GM19467 (cell line): ENCODE measurements at regions not wholly inside any gene's neighbourhood (a gene's known extent, or its start where the extent isn't known, plus 50 kb on each side); places are given as distances from the start of the nearest gene placed in this dataset.
"Not testable (repeated sequence)": the region's sequence is repeated elsewhere in the genome, so short reads cannot be mapped to it uniquely, and the experiment has no call there.

ENCODE experiments used
- ATAC-seq: cut with Tn5 transposase; IDR thresholded peaks from one replicate; pipeline ENCODE4 v1.9.1; 2021; ENCODE audit warnings: mild to moderate bottlenecking, moderate library complexity; ENCODE audit not compliant: unreplicated experiment

DNA sequence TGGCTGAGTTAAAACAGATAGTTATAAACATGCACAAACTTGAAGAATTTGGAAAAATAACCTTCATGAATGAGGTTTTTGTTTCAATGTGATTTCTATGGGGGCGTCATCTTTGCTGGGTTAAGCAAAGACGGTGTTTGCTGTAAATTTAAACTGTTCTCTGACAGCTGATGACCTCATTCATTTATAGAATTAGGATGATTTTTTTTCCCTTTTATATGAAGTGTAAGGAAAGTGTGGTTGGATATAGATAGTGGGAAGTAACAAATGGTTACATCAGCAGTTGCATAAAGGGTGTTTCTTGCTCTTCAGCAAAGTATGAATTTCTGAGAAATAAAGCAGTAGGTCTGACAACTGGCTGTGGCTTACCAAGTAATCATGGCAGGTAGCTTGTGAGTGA lies 137.2 kb upstream of the CENPW start:
- ATAC-seq: no peak

DNA sequence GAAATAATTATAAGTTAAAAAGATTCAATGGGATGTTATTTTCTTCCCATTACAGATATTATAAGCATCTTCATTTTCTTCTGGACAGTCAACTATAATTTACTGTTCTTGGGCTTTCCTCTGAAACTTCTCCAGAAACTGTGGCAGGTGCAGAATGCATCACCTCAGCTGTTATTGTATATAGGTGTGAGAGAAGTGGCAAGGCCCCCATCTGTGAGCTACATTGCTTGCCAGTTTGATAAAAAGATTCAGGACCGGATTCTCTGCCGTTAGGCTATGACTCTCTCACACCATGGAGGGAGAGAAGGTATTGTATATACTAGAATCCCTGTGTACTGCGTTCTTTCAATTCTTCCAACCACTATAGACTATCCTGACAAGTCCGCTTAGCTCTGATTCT lies 135.8 kb upstream of the CENPW start:
- no peak for ATAC-seq

DNA sequence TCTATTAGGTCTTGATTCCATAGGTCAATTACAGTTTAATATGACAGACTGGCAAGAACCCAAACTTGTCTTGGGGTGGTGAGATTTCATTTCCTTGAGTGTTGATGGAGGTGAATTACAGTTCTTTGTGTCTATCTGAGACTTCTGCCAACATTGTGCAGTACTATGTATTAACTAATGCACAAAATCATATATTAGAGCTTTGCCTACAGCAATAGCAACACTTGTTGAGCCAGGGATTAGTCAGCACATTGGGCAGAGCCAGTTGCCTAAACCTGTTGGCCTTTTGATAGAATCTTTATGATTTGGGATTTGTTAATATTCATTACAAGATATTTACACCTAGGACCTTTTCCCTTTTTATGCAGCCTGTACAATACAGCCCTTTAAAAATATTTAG lies 135.3 kb upstream of the CENPW start:
- no peak for ATAC-seq

DNA sequence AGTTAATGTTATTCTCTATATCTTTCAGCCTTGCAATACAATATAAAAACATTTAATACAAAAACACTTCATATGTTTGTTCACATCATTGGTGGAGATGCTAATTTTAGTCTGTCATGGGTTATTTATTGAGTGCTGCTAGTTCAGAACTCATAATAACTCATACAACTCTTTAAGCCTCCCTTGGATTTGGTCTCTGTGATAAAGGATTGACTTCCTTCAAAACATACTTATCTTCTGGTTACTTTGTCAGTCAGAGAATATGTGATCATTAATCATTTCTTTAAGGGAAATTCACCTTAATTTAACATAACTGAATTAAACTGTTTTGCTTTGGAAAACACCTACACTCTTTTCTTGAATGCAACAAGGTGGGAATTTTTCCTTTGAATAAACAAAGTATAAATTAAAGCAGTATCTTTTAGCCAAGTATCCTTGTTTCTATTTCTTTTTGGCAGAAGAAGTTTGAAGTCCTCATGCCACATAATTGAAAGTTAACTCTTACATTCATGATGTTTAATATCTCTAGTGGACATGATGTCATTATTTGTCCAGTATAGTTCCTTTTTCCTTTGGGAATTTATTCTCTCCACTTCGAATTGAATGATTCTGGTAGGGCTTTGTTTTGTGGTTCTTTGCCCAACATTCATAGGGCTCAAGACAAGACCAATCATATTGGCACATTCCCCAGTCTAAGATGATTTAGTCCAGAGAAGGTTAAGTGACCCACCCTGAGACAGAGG lies 133.2 kb upstream of the CENPW start:
- ATAC-seq: no peak

DNA sequence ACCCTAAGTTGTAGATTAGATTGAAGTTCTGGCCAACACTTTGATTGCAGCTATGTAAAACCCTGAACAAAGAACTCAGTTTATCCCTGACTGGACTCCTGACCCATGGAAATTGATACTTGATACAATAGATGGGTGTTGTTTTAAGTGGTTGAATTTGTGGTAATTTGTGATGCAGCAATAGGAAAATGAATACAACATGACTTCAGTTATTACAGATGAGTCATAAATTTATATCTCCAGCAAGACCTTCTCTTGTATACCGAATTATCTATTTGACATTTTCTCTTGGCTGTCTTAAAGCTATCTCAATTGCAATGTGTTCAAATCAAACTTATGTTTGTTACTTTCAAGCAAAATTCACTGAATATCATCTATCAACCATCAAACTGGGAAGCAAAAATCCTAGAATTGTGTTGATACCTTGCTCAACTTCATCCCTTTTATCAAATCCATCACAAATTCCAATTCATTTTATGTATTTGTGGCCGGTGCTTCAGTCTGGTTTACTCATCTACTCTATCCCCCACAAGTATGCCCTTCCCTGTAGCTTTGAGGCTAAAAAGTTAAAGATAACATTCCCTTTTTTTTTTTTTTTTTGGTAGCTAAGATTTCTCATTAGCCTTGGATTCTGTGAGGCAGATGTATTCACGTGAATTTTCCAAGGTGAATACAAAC lies 129.4 kb upstream of the CENPW start:
- ATAC-seq: no peak

DNA sequence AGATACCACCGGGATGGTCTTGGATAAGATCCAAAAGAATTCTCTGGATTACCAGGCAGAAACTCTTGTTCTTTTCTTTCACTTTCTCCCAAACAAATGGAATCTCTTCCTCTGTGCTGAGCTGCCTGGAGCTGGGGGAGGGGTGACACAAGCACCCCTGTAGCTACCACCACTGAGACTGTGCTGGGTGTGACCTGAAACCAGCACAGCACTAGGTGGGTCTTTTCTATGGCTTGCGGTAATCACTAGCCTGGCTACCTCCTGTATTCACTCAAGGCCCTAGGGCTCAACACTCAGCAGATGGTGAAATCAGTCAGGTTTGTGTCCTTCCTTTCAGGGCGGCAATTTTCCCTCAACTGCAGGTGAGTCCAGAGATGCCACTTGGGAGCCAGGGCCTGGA lies 122.4 kb upstream of the CENPW start:
- ATAC-seq: no peak

DNA sequence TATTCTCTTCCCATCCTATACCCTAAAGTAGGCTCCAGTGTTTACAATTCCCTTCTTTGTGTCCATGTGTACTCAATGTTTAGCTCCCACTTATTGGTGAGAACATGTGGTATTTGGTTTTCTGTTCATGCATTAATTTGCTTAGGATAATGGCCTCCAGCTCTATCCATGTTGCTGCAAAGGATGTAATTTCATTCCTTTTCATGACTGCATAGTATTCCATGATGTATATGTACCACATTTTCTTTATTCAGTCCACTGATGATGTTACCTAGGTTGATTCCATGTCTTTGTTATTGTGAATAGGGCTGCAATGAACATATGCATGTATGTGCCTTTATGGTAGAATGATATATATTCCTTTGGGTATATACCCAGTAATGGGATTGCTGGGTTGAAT lies 119.0 kb upstream of the CENPW start:
- ATAC-seq: not testable (repeated sequence)

DNA sequence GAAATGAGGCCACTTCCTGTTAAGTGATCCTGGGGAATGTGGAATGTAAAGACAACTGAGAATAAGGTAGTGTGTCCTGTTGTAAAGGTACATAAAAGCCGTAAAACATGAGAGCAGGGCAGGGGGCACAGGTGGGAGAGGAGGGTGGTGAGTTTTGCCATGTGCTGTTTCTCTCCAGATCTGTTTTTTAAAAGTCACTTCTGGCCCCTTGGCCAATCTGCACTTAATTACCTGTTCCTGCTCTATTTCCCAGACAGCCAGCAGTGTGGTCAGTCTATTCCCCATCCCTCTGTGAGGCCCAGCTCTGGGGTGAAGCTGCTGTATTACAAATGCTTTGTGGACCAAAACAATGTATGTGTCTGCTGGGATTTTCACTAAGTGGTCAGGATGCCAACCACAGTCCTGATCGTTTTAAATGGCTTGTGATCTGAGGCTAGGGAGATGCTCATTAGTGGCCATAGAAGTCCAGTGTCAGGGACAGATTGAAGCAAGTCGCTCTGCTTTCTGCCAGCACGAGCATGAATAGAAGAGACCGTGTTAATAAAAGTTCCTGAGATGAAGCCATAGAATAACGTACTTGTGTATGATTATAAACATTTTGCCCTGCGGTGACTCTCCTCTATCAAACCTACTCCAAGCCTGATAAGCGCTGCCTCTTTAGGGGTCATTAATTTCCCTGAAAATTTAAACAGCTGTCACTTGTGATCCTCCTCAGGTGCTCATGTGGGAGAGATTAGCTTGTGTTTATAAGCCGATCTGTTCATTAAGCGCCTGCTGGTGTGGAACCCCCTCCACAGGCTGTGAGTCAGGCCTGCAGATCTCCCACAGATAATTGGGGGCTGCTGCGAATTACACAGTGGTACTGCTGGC lies 111.8 kb upstream of the CENPW start:
- ATAC-seq: no peak

DNA sequence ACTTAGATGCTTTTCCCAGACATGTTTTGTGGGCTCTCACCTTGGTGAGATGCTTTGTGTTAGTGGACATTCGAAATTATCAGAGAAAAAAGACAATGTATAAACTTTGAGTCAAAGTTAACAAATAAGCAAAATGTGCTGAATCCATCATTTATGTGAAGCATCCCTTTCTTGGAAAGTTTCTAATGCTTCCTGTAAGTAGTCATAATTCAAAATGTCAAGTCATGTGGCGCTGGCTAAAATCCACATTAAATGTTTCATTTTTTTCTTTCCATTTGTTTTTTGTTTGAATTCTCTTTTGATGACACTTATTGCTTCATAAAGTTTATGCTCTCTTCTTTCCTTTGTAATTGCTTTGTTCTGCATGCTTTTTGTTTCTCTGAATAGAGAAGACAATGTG lies 107.2 kb upstream of the CENPW start:
- ATAC-seq: no peak

DNA sequence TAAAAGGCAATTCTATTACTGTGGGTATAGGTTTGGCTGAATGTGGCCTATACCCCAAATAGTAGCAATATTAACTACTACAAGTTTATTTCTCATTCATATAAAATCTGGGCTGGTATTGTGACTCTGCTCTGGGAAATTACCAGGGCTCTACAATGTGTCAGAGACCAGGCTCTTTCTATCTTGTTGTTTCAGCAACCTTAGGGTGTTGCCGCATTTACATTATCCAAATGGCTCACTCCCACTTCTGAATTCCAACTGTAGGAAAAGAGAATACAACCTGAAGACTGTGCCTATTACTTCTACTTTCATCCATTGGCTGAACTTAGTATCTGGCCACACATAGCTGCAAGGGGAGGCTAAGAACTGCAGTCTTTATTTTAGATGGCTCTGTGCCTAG lies 106.7 kb upstream of the CENPW start:
- ATAC-seq: no peak

DNA sequence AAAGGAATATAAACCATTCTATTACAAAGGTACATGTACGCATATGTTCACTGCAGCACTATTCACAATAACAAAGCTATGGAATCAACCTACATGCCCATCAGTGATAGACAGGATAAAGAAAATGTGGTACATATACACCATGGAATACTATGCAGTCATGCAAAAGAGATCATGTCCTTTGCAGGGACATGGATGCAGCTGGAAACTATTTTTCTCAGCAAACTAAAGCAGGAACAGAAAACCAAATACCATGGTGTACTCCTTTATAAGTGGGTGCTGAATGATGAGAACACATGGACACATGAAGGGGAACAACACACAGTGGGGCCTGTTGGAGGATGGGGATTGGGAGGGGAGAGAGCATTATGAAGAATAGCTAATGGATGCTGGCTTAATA lies 104.6 kb upstream of the CENPW start:
- no peak for ATAC-seq

DNA sequence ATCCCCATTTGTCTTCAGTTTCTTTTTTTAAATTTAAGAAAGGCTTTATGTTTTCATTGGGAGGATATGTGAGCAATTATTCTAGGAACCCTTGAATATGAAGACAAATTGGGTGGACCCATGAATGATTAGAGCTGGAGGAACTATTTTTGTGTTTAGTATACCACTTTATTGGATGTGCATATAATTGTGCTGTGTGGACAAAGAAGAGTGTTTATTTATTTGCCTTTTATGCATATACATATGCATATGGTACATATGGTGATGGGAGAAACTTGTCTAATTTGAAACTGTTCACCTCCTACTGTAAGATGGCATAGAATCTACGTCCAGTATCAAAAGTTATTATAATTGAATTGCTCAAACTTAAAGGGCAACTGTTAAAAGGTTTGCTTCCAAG lies 94.8 kb upstream of the CENPW start:
- ATAC-seq: no peak

DNA sequence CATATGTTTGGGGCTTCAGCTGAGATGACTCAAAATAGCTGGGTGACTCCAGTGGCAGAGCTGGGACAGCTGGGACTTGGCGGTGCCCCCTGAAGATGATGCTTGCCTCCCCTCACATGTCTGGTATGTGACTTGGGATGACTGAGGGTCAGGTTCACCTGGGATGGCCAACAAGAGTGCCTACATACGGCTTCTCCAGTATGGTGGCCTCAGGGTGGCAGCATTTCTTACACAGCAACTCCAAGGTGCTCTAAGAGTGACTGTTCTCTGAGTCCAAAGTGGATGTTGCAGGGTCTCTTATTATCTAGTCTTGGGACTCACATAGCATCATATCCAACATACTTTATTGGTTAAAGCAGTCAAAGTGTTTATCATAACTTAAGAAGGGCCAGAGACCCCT lies 87.8 kb upstream of the CENPW start:
- no peak for ATAC-seq

DNA sequence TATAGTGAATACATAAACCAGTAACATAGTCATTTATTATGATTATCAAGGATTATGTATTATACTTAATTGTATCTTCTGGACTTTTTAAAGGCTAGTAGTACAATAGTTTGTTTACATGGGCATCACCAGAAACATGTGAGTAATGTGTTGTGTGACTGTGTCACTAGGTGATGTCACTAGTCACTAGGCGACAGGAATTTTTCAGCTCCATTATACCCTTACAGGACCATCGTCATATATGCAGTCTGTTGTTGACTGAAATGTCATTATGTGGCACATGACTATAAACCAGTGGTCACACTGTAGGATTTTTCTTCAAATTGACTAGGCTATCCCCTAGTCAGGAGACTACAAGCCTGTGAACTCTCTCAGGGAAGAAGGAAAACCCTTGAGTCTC lies 86.5 kb upstream of the CENPW start:
- no peak for ATAC-seq

DNA sequence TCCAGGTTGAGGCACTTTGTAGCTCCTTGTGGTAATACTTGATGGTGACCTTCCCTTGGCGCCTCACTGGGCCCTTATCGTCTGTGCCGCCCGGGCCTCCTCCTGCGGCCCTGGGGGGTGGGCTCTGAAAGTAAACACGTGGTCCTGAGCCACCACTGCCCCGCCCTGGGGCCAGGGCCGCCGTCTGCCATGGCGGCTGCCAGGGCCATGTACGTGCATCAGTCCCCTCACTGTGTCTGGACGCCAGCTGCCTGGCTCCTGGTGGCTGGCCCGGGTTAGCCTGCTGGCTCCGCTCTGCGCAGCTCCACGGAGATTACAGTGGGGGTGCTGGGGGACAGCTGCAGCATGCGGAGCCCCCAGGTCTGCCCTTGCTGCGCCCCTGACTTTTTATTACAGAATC lies 81.8 kb upstream of the CENPW start:
- no peak for ATAC-seq

DNA sequence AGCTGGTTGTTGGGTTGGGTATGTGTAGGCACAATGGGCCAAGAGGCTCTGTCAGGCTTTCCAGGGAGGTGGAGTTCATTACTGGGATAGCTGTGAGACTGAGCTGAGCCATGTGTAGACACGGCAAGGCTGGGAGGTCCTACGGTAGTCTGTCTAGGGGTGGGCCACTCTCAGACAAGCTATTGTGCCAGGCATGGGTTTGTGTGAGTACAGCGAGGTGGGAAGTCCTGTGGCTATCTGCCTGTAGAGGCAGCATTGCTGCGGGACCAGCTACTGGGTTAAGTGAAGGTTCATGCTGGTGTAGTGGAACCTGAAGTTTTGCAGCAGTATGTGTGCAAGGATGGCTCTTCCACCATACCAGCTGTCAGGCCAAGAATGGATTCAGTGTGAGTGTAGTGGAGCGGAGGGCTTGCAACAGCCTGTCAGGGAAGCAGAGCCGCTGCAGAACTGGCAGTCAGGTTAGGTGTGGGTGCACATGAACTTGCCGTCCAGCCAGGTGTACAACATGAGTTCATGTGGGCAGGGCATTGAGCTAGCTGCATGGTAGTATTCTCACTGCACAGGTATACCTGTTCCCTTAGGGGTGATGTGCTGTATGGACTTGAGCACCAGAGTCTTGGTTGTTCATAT lies 78.0 kb upstream of the CENPW start:
- no peak for ATAC-seq

DNA sequence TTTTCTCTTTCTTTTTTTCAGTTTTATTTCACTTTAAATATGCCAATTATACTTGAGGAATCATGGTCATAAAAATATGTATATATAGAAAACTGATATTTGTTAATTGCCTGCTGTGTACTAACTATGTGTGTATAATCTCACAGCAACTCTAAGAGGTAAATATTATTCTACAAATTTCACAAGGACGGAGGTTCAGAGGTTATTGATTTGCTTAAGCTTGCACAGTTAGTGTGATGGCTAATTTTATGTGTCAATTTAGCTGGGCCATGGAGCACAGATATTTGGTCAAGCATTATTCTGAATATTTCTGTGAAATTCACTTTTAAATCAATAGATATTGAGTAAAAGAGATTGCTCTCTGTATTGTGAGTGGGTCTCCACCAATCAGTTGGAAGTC lies 75.7 kb upstream of the CENPW start:
- no peak for ATAC-seq

DNA sequence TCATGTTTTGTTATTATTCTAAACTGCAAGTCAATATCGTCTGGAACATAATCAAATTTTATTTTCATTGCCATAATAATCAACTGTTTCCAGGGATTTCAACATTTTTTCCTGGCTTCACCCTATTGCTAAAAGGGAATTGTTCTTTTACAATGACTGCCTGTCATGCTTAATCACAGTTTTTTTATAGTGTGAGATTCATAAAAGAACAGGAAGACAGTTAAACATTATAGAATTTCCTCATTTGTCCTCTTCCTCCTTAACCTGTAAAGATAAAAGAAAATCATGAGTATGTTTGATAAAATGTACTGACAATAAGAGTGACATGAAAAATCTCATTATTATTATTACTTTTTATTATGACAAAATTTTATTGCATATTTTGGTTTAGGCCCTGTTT lies 73.3 kb upstream of the CENPW start:
- ATAC-seq: no peak

DNA sequence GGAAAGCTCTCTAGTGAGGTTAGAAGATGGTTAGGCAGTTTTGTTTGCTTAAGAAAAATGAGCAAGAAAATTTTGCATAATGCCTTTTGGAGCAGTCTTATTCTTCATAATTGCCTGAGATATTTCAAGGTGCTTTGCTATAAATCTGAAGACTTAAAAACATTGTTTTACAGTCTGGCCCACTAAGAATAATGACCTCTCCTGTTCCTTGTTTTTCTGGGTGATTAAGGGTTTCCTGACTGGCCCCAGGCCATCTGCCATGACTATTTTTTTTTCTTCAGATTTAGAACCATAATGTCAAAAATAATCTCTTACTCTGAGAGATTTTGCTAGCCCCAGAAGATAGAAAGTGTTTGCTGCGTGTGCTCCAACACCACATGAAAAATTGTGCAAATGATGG lies 72.3 kb upstream of the CENPW start:
- ATAC-seq: no peak

DNA sequence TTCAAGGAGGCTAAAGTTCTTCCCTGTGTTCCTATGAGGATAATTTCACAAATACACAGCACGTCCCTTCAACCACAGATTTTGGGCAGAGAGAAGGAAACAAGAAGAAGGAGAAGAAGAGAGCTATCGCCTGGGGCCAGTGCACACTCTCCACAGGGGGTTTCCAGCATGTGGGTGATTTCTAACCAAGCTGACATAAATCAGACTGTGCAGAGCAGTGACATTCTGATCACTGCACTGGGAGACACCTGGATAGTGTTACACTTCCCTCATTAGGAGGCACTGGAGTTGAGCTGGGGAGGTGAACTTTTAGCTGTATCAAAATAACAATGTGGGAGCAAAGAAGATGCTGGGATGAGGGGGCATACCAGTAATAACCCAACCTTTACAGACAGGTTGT lies 71.8 kb upstream of the CENPW start:
- ATAC-seq: peak; percentile 62

DNA sequence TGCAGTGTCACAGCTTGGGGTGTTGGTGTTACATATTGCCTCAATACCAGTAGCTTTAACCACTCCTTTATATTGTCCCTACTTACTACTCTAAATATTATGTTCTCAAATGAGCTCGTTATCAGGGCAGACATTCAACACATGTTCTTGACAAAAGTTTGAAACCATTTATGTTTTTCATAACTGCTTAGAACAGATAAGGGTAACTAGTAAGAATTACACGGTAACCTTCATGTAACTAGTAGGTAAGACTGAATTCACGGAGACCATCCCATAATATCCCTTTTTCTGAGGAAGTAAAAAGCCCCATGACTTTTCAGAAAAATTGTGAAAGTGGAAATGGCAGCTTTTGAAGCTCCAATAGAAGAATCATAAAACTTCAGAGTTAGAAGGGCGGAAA lies 59.6 kb upstream of the CENPW start:
- ATAC-seq: no peak
